Activated CD8-positive, alpha-beta memory T cell treated with anti-CD3 and anti-CD28 coated beads for 24 hours (primary cell): ENCODE measurements at regions not wholly inside any gene's neighbourhood (a gene's known extent, or its start where the extent isn't known, plus 50 kb on each side); places are given as distances from the start of the nearest gene placed in this dataset.

Experiments
- DNase-seq: peaks from one replicate; pipeline ENCODE4 v3.0.0-alpha.2; 2020

DNA sequence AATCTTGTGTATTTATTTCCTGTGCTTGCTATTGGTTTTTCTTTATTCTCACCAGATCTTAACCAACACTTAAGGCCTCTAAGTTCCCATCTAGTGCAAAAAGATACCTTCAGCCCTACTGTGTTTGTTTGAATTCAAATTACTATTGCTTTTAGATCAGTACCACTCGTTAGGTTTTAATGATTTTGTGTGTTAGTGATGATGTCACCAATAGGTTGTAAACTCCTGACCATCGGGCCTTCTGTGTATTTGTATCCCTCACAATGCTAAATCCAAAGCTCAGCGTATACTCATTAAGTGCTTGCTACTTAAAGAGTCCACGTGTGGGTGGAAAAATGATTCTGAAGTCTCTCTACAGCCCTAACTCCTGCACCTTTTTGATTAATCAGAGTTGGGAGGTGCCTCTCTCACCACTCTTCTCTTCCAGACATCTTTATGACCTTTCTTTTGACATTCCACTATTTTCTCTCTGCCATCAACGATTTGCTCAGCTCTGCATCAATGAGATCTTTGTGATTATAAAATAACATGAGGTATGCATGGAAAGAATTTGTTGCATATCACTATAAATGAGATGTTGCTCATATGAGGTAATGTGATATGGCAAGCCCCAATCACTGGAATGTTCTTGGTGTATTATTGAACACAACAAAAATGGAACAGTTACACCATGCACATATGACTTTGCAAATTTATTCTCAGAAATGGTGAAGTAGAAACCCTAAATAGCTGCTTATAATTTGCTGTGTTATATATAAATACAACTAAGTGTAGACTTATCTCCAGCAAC, 55.1 kb upstream of the LAMA2 start:
- DNase-seq, result no peak

DNA sequence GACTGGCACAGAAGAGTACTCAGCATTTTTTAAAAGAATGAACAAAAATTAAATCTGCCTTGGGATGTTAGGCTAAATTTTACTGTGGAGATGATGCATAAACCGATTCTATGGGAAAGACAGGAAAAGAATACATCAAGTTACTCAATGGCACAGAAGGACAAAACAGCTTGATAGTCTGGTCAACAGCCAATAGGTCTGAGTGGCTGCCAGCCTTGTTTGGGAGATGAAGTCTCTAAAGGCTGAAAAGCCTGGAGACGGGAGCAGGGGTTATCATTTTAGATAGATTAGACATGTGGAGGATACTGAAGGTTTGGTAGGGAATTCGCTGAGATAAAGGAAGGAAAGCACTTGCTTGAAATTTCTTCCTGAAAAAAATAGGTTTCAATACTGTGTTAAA, 56.3 kb upstream of the LAMA2 start:
- no peak for DNase-seq

GRCh38 chr6:128822271-128822670, 60.7 kb upstream of the LAMA2 start:
- no peak for DNase-seq

DNA sequence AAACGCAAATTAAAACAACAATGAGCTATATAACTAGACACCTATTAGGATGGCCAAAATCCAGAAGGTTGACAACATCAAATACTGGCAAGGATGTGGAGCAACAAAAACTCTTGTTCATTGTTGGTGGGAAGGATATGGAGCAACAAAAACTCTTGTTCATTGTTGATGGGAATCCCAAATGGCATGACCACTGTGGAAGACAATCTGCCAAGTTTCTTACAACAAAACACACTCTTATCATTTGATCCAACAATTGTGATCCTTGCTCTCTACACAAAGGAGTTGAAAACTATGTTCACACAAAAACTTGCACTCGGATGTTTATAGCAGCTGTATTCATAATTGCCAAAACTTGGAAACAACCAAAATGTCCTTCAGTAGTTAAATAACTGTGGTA, 61.8 kb upstream of the LAMA2 start:
- DNase-seq, result no peak

- DNase-seq, result no peak
Observed at GRCh38 chr6:128808856-128809255, 74.1 kb upstream of the LAMA2 start.

DNA sequence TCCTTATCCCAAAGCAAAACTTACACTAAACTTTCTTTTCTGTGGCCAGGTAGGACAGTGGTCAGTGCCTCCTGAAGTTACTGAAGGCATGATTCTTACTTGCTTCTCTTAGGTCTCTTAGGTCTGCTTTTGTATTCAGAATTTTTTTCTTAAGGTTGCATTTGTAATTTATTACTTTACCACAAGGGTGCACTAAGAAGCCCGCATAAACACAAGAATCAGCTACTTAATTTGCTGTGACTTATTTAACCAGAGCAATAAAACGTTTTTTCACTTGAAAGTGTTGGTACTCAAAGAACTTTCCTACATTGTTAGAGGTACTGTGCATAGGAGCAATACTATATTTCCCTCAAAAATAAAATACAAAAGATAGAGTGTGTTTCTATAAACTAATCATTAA, 75.4 kb upstream of the LAMA2 start:
- DNase-seq, result no peak

DNA sequence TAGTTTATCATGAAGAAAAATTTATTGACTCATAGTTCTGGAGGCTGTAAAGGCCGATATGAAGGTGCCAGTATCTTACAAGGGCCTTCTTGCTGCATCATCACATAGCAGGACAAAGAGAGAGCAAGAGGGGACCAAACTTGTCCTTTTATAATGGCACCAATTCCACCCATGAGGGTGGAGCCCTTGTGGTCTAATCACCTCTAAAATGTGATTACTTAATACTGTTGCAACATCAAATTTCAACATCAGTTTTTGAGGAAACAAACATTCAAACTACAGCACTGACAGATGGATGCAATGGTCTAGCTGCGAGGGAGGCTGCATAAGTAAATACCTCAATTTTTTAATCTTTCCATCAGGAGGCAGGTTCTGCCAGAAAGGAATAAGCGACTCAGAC, 76.7 kb upstream of the LAMA2 start:
- DNase-seq, result no peak

- DNase-seq, result no peak
Observed at GRCh38 chr6:128803911-128804310, 79.0 kb upstream of the LAMA2 start.

DNA sequence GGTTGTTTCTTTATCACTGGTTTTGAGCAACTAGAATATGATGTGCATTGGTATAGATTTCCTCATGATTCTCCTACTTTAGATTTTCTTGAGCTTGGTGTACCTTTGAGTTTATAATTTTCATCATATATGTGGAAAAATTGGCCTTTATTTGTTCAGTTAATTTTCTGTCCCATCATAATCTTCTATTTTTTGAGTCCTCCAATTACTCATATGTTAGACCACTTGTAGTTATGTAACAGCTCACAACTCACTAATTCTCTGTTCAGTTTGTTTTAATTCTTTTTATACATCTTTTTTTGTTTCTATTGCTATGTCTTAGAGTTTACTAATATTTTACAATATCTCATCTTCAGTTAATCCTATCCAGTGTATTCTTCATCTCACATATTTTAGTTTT, 81.3 kb upstream of the LAMA2 start:
- no peak for DNase-seq

GRCh38 chr6:128784266-128784665, 98.7 kb upstream of the LAMA2 start:
- DNase-seq, result no peak

GRCh38 chr6:128768187-128768586, 114.8 kb upstream of the LAMA2 start:
- DNase-seq, result no peak

GRCh38 chr6:128767705-128768104, 115.2 kb upstream of the LAMA2 start:
- DNase-seq, result no peak

- no peak for DNase-seq
Observed at GRCh38 chr6:128767150-128767549, 115.8 kb upstream of the LAMA2 start.

DNA sequence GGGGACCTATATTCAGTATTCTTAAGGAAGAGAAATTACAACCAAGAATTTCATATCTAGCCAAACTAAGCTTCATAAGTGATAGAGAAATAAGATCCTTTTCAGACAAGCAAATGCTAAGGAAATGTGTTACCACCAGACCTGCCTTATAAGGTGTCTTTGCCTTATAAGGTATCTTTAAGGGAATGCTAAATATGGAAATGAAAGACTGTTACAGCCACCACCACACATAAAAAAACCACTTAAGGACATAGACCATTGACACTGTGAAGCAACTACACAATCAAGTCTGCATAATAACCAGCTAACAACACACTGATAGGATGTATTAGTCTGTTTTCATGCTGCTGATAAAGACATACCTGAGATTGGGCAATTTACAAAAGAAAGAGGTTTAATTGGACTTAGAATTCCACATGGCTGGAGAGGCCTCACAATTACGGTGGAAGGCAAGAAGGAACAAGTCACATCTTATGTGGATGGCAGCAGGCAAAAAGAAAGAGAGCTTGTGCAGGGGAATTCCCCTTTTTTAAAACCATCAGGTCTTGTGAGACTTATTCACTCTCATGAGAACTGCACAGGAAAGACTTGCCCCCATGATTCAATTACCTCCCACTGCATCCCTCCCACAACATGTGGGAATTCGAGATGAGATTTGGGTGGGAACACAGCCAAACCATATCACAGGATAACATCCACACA, 119.2 kb upstream of the LAMA2 start:
- no peak for DNase-seq

GRCh38 chr6:128759901-128760300, 123.0 kb upstream of the LAMA2 start:
- no peak for DNase-seq

DNA sequence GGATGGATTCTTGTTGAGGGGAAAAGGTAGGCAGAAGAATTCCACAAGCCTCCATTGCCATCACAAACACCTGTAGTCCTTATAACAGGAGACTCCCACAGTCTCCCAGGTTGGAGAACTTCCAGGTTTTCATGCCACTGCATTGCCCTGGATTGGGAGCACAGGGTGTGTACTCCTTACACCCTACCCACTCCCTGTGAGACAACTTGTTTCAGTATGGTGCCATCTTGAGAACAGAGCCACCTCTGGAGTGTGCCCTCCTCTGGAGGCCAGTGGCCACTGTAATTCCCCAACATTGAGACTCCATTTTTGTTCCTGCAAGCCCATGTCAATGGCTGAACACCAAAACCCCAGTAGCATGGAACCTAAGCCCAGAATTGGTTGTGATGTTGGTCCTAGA, 123.5 kb upstream of the LAMA2 start:
- no peak for DNase-seq

GRCh38 chr6:128757961-128758360, 125.0 kb upstream of the LAMA2 start:
- no peak for DNase-seq

DNA sequence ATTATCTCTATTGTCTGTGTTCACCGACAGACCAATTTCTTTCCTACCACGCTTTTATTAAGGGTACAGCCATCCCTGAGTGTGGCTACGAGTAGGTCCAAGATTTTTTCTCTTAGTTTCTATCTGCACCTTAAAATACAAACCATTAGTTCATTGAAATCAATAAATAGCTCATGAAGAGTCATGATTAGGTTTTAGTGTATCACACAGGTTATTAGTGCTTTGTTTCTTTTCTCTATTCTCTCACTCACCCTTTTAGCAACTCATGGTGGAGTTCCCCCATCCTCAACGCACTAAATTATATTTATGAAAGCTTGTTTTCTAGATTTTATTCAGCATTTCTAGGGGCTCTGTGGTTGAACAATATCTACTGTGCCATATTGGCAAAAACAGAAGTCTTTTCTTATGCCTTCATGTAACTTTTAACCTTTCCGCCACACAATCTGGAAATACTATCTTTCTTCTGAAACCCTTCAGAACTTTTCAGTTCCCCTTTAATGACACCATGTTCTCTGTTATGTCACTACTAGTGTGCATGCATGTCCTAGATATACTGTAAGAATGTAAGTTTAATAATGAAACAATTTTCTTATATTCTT, 128.2 kb upstream of the LAMA2 start:
- DNase-seq, result no peak

- no peak for DNase-seq
Observed at GRCh38 chr6:128743974-128744765, 138.8 kb upstream of the LAMA2 start.

DNA sequence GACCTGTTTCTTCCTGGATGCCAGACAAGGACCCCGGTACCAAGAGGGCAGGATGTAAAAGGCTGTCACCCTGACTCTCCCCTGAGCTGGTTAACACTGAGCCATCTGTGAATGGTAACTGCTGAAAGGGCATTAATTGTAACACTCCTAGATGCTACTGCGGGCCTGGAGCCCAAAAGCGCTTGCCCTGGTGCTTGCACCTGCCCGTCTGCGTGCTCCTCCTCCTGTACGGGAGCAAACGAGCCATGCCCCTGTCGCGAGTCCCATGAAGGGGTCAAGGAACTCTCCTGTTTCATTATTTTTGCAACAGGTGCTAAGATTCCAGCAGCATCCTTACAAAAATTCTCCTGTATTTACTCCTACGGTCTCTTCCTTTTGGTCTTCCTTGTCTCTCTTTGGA, 140.0 kb upstream of the LAMA2 start:
- no peak for DNase-seq

DNA sequence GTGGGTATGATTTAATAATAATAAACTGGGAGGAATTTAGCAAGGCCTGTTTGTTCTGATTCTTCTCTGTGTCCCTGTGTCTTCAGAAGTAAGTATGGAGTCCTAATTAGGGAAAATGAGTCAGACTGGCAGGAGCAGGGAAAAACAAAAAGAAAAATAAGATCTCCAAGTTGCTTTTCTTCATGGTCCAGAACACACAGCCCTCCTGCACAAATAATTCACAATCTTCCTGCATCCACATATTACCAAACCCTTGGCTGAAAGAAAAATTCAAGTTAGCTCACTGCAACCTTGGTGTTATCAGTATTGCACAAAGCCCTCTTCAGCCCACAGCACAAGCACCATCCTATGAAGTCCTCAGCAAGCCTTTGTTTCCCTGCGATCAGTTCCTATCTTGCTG, 142.0 kb upstream of the LAMA2 start:
- no peak for DNase-seq

- DNase-seq, result no peak
Observed at GRCh38 chr6:128739112-128739511, 143.8 kb upstream of the LAMA2 start.

- DNase-seq, result no peak
Observed at GRCh38 chr6:128738112-128738511, 144.8 kb upstream of the LAMA2 start.
